ENCODE measurements at regions not wholly inside any gene's neighbourhood (a gene's known extent, or its start where the extent isn't known, plus 50 kb on each side); places are given as distances from the start of the nearest gene placed in this dataset.

DNA sequence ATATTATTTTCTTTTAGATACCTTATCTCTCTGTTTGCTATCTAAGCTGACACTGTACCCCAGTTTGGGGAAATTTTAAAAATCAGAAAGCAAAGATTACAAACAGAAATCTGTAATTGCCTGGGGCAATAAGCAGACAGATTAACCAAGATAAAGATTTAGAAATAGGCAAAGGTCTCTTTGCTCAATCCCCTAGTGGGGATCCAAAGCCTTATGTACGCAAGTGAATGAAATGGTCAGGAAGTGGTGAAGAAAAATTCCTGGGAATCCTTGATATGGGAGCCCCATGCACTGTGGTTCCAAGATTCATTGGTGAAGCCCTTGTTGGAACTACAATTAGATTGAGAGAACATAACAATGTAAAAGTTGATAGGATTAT, 139.5 kb upstream of the GUCY1A2 start:
- POLR2A ChIA-PET = no interaction called here
- Histone ChIP-seq H3K4me1 (ENCODE audit: control insufficient read depth, insufficient read depth, low read length) (no peaks in the 10 kb centered on the region), H3K4me3 (ENCODE audit: low read depth, low read length) (no peak overlapping the region), H3K9me3 (ENCODE audit: control insufficient read depth, insufficient read depth, low read depth, low read length) (no peaks in the 10 kb centered on the region), H3K27ac (ENCODE audit: extremely low read depth, low read depth, low read length) (no peak overlapping the region), H3K36me3 (ENCODE audit: control insufficient read depth in 2 of 2, insufficient read depth in 1 of 2, low read length in 2 of 2) (no peaks in the 10 kb centered on the region)
- TF ChIP-seq ZNF701 (tag by site-specific recombination; IDR thresholded peaks at IDR 0.05) (no peak), SP7 (tag by site-specific recombination; IDR thresholded peaks at IDR 0.05) (no peak), IKZF3 (tag by site-specific recombination; IDR thresholded peaks at IDR 0.05) (no peak), GLIS1 (tag by site-specific recombination; IDR thresholded peaks at IDR 0.05) (no peak), ZNF324 (tag by site-specific recombination; IDR thresholded peaks at IDR 0.05) (no peak)
- CTCF ChIA-PET = no interaction called here

GRCh38 chr11:107157146-107157808, 139.0 kb upstream of the GUCY1A2 start:
- Histone ChIP-seq H3K27ac (ENCODE audit: extremely low read depth, low read depth, low read length) (no peak overlapping the region), H3K4me1 (ENCODE audit: control insufficient read depth, insufficient read depth, low read length) (no peaks in the 10 kb centered on the region), H3K9me3 (ENCODE audit: control insufficient read depth, insufficient read depth, low read depth, low read length) (no peaks in the 10 kb centered on the region), H3K36me3 (ENCODE audit: control insufficient read depth in 2 of 2, insufficient read depth in 1 of 2, low read length in 2 of 2) (no peaks in the 10 kb centered on the region), H3K4me3 (ENCODE audit: low read depth, low read length) (no peak overlapping the region)
- no peak for TF ChIP-seq ZSCAN30 (tag by site-specific recombination; IDR thresholded peaks at IDR 0.05)
- no peak for TF ChIP-seq ZBTB48 (tag by site-specific recombination; IDR thresholded peaks at IDR 0.05)
- CTCF ChIA-PET = interaction anchor here (0.6 kb wide), 1 partner anchor 130 kb away, joined by 5 read pairs; no protein-coding TSS in a partner anchor
- POLR2A ChIA-PET = no interaction called here

DNA sequence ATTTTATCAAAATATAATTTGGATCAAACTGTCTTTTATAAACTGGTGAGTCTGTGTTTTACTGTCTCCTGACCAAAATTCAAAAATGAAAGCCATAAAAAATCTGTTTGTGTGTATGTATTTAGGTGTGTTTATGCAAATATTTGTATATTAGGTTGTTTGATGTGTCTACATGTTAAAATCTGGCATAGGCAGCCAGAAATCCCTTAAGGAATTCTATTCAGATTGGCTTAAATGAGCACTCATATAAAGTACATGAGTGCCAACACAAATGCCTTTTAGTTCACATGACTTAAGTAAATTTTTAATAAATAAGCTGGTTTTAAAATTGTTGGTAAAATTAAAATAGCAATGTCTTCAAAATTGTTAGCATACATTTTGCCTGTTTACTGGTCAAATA, 133.3 kb upstream of the GUCY1A2 start:
- POLR2A ChIA-PET = no interaction called here
- H3K36me3 ChIP-seq (ENCODE audit: control insufficient read depth in 2 of 2, insufficient read depth in 1 of 2, low read length in 2 of 2) = no peaks in the 10 kb centered on the region
- CTCF ChIA-PET = interaction anchor here (0.6 kb wide), 1 partner anchor 46 kb away, joined by 4 read pairs; no protein-coding TSS in a partner anchor
- H3K4me1 ChIP-seq (ENCODE audit: control insufficient read depth, insufficient read depth, low read length) = no peaks in the 10 kb centered on the region
- H3K27ac ChIP-seq (ENCODE audit: extremely low read depth, low read depth, low read length) = no peak overlapping the region
- H3K4me3 ChIP-seq (ENCODE audit: low read depth, low read length) = no peak overlapping the region
- TF ChIP-seq PRDM1 (tag by site-specific recombination; IDR thresholded peaks at IDR 0.05) (no peak), PBX3 (CRISPR knock-in tag; IDR thresholded peaks at IDR 0.05) (no peak), ZNF404 (tag by site-specific recombination; IDR thresholded peaks at IDR 0.05) (no peak), ZNF223 (tag by site-specific recombination; IDR thresholded peaks at IDR 0.05) (no peak), ZNF423 (tag by site-specific recombination; IDR thresholded peaks at IDR 0.05) (no peak), FEZF1 (tag by site-specific recombination; IDR thresholded peaks at IDR 0.05) (no peak), ZNF2 (tag by site-specific recombination; IDR thresholded peaks at IDR 0.05) (no peak), ZNF585B (tag by site-specific recombination; IDR thresholded peaks at IDR 0.05) (no peak), ZNF354C (tag by site-specific recombination; IDR thresholded peaks at IDR 0.05; ENCODE audit: borderline replicate concordance, low read depth) (no peak), KLF16 (tag by site-specific recombination; IDR thresholded peaks at IDR 0.05) (no peak)
- TF ChIP-seq, protein P1, sequence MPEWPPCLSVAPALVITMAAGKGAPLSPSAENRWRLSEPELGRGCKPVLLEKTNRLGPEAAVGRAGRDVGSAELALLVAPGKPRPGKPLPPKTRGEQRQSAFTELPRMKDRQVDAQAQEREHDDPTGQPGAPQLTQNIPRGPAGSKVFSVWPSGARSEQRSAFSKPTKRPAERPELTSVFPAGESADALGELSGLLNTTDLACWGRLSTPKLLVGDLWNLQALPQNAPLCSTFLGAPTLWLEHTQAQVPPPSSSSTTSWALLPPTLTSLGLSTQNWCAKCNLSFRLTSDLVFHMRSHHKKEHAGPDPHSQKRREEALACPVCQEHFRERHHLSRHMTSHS (tag by site-specific recombination; IDR thresholded peaks at IDR 0.05) = no peak
- TF ChIP-seq, protein P2, sequence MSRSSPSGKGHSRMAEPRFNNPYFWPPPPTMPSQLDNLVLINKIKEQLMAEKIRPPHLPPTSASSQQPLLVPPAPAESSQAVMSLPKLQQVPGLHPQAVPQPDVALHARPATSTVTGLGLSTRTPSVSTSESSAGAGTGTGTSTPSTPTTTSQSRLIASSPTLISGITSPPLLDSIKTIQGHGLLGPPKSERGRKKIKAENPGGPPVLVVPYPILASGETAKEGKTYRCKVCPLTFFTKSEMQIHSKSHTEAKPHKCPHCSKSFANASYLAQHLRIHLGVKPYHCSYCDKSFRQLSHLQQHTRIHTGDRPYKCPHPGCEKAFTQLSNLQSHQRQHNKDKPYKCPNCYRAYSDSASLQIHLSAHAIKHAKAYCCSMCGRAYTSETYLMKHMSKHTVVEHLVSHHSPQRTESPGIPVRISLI (tag by site-specific recombination; IDR thresholded peaks at IDR 0.05) = no peak
- no peaks in the 10 kb centered on the region for H3K9me3 ChIP-seq (ENCODE audit: control insufficient read depth, insufficient read depth, low read depth, low read length)

Data from HEK293 (cell line).